ENCODE measurements at regions not wholly inside any gene's neighbourhood (a gene's known extent, or its start where the extent isn't known, plus 50 kb on each side); places are given as distances from the start of the nearest gene placed in this dataset.

- DNase-seq: no peak
These were observed 829.0 kb downstream of the TLE4 start for GRCh38 chr9:80400624-80401230.

DNA sequence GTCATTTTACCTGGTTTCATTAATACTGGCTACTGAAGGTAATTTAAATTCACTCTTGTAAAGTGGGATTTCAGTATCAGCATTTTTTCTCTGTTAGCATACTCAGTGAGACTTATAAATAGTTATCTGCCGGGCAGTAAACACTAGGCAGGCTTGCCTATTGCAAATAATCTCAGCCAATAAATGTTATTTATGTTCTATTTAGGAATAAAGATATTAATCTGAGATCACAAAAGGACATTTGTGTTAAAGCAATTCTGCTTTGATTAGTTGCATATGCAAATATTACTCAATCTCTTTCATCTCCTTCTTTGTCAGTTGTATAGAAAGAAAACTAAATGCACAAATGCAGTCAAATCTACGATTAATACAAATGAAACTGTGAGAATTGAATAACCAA, 827.8 kb downstream of the TLE4 start:
- DNase-seq: no peak

GRCh38 chr9:80387828-80388227, 816.1 kb downstream of the TLE4 start:
- no peak for DNase-seq

- DNase-seq: no peak
These were observed 813.5 kb downstream of the TLE4 start for GRCh38 chr9:80385246-80385645.

GRCh38 chr9:80383331-80383730, 811.6 kb downstream of the TLE4 start:
- DNase-seq: no peak

DNA sequence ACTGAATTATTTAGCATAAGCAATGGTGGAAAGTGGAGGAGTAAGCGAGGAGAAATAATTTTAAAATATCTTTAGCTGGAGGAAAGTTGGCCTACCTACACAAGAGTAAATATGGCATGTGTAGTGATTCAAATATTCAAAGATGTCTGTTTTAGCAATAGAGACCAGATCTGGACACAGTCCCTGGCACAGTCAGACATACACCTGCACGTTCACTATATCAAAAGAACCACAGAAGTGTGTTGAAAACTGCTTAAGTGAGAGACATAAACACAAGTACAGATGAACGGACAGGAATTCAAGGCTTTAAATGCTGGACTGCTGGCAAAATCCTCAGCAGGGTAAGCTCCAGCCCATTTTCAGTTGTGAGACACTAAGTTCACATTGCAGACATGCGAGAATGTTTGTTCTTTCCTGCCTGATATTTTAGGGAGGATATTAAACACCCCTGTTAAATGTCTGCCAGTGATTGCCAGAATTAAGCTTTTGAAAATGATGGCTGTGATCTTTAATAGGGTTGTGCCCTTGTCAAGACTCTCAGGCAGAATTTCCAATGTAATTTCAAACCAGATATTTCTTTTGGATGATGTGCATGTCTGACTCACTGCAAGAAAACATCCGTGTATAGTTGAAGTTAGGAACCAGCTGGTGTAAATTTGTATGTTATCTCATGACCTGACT, 810.6 kb downstream of the TLE4 start:
- no peak for DNase-seq

- DNase-seq: no peak
These were observed 808.5 kb downstream of the TLE4 start for GRCh38 chr9:80380301-80380700.

DNA sequence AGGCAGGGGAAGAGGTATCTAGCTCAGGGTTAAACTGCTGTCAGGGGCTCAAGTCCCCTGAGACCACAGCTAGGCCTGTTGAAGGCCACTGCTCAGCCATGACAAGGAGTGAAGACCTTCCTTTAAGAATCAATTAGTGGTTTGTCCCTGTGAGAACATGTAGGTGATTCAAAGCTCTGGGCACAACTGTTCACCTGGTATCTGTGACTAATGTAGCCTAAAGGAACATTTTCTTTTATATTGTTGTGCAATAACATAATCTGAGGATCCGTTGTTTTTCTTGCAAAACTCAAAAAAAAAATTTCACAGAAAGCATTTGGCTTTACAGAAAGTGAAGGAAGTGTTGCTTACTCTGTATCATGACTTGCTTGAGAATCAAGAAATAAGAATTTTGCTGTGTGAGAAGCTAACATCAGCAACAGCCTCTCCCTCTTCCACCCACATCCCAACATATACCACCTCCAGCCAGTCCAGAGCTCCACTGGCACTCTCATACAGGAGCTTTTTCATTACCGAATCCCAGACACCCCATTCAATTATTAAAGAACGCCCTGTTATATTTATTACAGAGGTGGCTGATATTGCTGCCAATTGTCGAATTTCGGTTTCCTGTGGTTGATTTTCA, 807.0 kb downstream of the TLE4 start:
- no peak for DNase-seq

DNA sequence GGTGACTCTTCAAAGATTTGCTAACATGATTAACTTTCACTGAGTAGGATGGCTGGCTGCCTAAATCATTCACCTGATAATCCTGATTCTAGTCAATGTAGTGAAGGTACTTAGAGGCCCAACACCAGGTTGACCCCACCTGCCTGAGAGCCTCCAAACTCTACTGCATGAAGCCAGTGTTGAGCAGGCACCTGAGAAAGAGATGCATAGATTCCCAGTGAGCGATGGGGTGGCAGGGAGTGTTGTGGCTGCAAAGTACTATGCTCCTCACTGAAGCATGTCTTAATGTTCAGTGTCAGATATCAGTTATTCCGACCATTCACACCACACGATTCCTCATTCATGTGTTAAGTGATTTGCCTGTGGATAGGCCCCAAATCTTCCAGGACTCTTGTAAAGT, 804.4 kb downstream of the TLE4 start:
- DNase-seq: no peak

GRCh38 chr9:80375477-80375876, 803.7 kb downstream of the TLE4 start:
- no peak for DNase-seq

DNA sequence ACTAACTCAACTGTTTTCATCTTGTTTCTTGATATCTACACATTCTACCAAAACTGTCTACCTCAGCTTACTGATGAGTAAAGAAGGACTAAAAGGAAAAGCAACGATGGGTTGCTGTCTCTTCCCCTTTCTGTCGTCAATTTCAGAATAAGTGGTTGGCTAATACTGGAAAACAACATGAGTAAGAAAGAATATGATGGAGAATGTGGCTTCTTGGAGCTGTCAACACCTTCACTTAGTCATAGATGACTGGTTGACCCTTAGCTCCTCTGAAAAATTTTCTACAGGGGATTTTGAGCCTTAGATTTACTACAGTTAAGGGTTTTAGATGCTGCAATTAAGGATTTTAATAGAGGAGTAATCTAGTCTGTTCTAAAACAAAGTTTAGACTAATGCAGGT, 797.9 kb downstream of the TLE4 start:
- DNase-seq: no peak

GRCh38 chr9:80366626-80367025, 794.9 kb downstream of the TLE4 start:
- DNase-seq: no peak

DNA sequence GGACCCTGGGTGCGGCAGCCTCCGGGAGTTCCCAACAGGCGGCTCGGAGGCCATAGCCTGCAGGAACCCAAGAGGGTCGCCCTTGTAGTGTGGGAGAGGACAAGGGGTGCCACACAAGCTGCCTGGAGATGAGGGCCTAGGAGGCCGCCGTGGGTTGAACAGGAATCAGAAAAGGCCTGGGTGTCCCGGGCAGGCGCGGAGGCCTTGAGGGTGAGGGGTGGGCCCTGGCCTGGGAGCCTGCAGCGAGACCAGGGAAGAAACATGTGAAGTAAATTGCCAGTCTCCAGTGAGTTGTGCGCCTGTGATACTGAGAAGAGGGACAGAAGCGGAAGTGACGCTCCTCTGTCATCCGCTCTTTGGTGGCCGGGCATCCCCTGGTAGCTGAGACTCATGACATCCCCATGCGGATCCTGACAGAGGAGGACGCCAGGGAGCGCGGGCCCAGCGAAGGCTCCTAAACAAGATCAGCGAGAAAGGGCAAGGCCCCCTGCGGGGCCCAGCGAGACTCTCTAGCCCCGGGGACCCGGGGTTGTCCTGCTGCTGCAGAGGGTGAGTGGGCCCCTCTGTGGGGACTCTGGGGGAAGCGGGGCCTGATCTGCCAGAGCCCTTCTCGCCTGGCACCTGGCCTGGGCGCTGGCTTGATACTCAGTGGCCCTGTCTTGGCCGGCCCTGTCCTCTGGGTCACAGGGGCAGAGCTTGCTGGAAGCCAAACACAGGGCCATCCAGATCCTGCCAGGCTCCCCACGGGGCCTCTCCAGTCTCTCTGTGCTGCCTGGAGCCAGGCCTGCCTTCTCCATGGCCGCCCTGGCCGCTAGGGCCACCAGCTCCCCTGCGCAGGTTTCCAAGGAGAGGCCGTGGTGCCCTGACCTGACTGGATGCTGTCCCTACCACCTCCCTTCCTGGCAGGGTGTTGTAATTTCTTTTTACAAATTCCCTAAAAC, 788.4 kb downstream of the TLE4 start:
- no peak for DNase-seq

DNA sequence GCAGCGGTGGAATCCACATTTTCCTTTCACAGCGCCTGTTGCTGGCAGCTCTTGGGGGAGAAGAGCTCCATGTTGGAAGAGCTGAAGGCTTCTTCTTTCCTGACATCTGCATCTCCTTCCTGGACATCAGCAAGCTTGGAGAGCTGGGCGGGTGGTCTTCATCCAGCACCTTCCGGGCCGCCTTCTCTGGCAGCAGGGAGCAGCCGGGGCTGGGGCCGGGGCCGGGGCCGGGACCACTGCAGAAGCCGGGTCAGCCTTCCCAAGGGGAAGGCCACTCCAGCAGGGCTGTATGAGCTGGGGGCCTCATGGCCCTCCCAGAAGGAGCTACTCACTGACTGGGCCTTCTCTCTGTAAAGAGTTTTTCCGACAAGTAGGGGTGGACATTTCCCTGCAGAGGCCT, 787.5 kb downstream of the TLE4 start:
- DNase-seq: no peak

- no peak for DNase-seq
These were observed 781.2 kb downstream of the TLE4 start for GRCh38 chr9:80352967-80353366.

GRCh38 chr9:80351612-80352011, 779.8 kb downstream of the TLE4 start:
- DNase-seq: no peak

DNA sequence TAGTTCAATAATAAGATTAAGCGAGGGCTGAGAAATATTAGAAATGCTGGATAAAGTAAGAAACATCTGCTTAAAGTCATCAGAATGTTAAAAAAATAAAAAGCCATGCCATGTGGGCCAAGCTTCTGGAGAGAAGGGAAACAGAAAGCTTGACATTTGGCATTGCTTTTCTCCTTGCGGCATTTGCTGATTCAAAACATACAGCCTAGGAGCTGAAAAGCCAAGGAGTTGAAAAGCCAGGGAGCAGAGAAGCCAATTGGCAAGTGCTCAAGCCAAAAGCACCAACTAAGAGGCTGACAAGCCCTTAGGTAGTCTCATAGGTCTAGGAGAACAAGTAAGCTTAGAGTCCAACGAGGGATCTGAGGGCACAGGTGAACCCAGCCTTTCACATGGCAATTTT, 754.3 kb downstream of the TLE4 start:
- no peak for DNase-seq

DNA sequence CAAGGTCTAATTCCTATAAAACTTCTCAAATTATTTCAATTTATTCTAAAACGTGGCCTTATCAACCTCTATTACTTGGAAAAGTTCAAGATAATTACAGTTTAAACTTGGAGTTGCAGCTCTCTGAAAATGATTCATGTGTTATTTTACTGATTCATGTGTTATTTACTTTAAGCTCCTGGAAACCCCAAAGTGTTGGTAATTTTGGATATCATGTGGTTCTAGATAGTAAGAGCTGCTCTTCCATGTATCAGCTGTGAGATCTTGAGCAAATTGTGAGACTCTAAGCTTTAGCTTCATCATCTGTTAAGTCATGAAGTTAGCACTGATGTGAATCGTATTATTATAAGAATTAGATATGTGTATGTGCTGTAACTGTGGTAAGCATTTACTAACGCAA, 749.2 kb downstream of the TLE4 start:
- no peak for DNase-seq

GRCh38 chr9:80320480-80320879, 748.7 kb downstream of the TLE4 start:
- DNase-seq: no peak

DNA sequence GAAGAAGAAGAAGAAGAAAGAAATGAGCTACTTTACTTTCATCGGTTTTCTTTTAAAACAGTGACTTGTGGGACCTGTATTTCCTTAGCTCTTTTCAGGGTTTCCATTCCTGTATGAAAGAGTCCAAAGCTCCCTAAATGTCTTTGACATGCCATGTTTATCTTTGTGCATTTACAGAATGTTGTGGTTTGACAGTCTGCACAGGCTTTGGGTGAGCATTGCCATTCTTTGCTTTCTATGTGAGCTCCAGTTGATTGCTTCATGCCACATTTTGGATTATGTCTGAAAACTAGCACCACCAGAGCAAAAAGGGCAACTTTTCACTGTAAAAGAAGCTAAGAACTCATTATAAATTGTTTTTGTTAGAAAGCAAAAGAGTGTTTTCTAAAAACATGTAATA, 733.4 kb downstream of the TLE4 start:
- DNase-seq: no peak

DNA sequence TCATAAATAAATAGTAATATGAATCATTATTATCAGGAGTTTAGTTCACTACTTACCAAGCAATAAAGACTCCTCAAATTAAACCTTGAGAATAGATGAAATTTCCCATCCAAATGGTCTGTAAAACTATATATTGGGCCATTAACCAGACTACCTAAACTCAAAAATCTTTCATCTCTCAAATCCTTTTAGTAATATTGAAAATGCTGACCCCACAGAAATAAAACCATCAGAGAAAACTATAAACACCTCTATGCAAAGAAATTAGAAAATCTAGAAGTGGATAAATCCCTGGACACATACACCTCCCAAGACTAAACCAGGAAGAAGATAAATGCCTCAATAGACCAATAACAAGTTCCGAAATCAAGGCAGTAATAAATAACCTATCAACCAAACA, 723.2 kb downstream of the TLE4 start:
- no peak for DNase-seq

GRCh38 chr9:80294318-80294717, 722.6 kb downstream of the TLE4 start:
- DNase-seq: no peak

DNA sequence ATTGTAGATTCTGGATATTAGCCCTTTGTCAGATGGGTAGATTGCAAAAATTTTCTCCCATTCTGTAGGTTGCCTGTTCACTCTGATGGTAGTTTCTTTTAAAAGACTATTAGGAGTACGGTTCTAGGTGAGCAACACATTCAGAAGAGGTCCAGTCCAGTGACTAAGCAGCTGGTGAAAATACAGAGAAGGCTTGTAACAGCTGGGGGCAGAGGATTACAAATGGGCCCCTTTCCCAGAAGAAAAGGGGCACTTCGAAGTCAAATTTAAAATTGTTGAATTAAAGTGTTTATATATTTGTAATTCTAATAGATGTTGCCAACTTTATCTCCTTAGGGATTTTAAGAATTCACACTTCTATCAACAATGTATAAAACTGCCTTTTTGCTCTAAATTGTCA, 720.5 kb downstream of the TLE4 start:
- DNase-seq: no peak

DNA sequence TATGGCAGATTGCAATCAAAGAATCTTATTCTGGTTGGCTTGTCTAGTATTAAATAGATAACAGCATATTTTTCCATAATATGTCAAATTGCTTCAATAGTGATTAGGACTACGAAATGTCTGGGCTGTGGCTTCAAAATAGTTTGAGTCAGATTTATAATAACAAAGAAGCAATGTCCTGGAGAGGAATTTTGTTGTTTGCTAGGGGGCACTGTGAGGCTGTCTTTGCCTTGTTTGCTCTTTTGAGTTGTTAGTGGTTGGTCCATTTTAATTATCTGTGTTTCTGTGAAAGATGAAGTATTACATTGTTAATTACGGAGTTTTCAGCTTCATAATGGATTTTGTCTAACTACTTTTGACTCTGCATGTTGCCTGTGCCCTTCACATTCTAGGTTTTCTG, 713.6 kb downstream of the TLE4 start:
- no peak for DNase-seq
